Cerebellar cortex (tissue), 1 donor: ENCODE measurements at regions not wholly inside any gene's neighbourhood (a gene's known extent, or its start where the extent isn't known, plus 50 kb on each side); places are given as distances from the start of the nearest gene placed in this dataset.

Experiments used
- DNase-seq: peaks from one replicate; pipeline ENCODE4 v3.0.0-alpha.2; 2015; ENCODE audit warnings: low spot score

DNA sequence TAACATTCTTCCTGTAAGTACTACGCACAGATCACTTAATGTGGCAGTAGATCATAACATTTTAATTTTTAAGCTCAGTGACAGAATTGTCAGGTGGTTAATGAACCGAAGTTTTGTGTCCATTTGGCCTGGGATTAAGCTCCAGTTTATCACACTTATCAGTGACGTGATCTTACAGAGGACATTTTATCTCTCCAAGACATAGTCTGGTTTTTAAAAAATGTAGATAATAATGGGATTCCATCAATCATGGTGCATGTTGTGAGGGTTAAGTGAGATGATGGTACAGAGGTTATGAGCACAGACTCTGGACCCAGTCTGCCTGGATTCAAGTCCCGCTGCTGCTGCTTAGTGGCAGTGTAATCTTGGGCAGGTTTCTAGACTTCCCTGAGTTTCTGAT lies 66.0 kb upstream of the ZFAND5 start:
- no peak for DNase-seq

DNA sequence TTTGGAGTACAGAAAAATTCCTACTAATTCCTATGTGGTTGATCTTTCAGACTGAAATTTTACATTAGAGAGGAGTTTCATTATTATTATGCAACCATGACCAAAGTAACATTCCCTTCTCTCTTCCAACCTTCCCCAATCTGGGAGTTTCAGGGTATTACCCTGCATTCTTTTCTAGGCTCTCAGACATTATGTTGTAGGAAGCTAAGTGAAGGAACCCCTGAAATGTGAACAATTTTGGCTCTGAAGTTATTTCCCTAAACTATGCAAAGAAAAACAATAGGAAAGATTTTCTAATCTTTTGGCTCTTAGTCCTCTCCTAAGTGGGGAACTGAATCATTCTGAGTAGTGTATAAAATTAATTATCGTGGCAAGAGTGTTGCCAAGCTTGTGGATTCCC lies 63.3 kb upstream of the ZFAND5 start:
- DNase-seq: no peak

DNA sequence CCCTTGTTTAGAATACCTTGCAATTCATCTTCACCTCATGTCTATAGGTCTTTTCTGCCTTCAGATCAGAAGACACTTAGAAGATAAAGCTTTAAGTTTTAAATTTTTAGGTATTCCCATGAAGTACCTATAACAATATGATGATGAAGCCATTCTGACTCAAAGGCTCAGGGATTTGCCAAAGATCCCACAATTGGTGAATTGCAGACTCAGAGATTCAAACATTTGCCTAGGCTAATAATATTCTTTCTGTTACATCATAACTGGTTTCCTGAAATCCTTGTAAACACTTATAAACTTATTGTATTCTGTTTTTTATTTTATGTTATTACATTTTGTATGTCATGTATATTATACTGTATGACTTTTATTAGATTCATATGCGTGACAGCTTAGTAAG lies 62.8 kb upstream of the ZFAND5 start:
- DNase-seq: no peak

DNA sequence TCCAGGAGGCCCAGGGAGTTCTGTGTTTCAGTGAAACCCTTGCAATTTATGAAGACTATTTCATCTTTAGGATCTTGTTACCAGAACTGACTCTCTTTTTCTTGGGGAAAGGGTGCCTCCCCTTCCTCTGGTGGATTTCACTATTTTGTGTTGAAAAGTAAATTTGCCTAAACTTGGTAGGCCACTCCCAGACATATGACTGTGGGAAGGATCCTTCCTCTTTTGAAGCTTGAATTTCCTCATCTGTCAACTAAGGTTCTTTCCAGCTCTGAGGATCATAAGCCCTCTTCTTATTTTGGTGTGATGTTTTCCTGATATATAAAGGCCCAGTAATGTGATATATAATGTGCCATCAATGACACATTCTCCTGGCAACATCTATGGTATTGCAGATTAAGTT lies 59.1 kb upstream of the ZFAND5 start:
- DNase-seq: no peak

DNA sequence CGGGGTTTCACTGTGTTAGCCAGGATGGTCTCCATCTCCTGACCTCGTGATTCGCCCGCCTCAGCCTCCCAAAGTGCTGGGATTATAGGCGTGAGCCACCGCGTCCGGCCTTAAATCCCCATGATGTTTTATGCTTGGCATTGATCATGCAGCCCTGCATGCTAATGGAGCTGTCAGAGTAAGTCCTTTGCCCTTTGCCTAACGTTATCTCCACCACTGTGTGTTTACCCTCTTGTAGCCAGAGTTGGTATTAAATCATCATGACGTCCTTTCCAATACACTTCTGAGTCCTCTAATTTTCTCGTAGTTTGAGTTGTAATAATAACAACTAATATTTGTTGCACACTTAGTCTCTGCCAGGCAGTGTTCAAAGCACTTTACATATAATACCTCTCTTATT lies 57.2 kb upstream of the ZFAND5 start:
- no peak for DNase-seq

DNA sequence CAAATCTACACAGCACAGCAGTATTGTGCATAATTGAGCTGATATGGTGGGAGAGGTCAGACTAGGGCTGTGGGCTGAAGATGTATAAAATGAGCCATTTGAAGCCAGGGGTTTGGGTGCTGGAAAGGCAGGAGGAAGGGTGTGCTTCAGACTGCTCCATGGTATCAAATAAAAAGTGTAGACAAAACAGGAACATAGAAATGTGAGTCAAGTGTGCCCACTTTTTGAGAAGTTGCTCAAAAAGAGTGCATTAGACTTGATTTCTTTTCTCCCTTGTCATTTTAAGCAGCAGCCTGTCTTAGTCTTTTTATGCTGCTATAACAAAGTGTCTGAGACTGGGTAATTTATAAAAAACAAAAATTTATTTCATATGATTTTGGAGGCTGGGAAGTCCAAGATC lies 55.8 kb upstream of the ZFAND5 start:
- DNase-seq: no peak

- DNase-seq: no peak
These were observed 50.9 kb upstream of the ZFAND5 start for GRCh38 chr9:72415948-72416347.

DNA sequence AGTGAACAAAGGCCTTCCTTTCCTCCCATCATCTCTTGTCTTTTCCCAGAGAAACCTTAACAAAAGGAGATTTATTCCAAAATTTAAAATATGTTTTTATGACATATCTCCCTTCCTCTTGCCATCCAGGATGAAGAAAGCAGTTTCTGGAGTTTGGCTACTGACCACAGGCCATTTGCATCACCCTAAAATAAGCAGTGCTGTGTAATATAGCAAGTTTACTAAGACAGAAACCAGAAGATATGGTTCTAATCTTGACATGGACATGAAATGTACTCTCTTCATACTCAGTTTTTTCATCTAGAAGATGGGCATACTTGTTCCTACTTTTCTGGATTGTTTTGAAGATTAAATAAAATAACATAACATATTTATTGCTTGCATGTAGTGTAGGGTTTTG lies 50.2 kb upstream of the ZFAND5 start:
- no peak for DNase-seq
